ENCODE measurements at regions not wholly inside any gene's neighbourhood (a gene's known extent, or its start where the extent isn't known, plus 50 kb on each side); places are given as distances from the start of the nearest gene placed in this dataset.

DNA sequence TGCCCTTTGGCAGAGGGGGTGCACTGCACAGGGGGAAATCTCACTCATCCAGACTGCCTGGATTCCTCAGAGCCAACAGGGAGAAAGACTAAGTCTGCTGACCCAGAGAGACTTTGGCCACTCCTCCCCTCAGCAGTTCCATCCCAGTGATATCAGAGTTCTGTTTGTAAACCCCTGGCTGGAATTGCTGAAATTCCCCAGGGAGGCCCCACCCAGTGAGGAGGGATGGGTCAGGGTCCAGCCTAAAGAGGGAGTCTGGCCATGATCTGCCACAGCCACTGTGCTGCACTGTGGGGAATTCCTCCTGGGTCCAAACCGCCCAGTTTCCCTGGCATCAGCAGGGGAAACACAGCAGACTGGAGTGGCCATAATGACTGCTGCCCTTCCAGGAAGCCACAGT is 54.9 kb upstream of the USP15 start:
- POLR2A ChIA-PET = no interaction called here
- CTCF ChIA-PET = no interaction called here
- no peak for DNase-seq (ENCODE audit: extremely low spot score)
- TF ChIP-seq LEF1 (IDR thresholded peaks at IDR 0.05; ENCODE audit: borderline replicate concordance) (no peak), FOXA1 (IDR thresholded peaks at IDR 0.05) (no peak), HDGF (IDR thresholded peaks at IDR 0.05; ENCODE audit: borderline replicate concordance) (no peak), ARNT (IDR thresholded peaks at IDR 0.05) (no peak), SUZ12 (IDR thresholded peaks at IDR 0.05) (no peak), L3MBTL2 (conservative IDR thresholded peaks at IDR 0.05) (no peak), TARDBP (IDR thresholded peaks at IDR 0.05) (no peak), ZNF384 (IDR thresholded peaks at IDR 0.05) (no peak), FOXK2 (IDR thresholded peaks at IDR 0.05) (no peak), SP1 (IDR thresholded peaks at IDR 0.05) (no peak), BHLHE40 (IDR thresholded peaks at IDR 0.05; ENCODE audit: borderline replicate concordance) (no peak)
- TF ChIP-seq, protein P1, sequence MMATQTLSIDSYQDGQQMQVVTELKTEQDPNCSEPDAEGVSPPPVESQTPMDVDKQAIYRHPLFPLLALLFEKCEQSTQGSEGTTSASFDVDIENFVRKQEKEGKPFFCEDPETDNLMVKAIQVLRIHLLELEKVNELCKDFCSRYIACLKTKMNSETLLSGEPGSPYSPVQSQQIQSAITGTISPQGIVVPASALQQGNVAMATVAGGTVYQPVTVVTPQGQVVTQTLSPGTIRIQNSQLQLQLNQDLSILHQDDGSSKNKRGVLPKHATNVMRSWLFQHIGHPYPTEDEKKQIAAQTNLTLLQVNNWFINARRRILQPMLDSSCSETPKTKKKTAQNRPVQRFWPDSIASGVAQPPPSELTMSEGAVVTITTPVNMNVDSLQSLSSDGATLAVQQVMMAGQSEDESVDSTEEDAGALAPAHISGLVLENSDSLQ (IDR thresholded peaks at IDR 0.05) = no peak

DNA sequence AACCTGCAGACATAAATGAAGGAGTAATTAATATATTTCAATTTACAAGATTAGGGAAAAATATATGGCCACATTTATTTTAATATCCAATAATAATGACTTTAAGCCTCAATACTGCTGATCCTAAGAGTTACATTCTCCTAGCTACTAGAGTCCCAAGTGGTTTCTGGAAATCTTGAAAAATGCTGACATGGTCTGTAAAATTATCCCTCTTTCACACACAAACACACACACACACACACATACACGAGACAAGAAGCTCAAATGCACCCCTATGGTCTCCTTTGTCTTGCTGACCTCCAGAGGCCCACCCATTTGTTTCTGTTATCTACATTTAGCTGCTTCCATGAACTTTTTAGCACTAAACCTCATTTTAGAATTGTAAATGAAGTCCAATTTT is 53.0 kb upstream of the USP15 start:
- ChIA-PET CTCF (no interaction called here), POLR2A (interaction anchor here (0.5 kb wide), 1 partner anchor 8 kb away, joined by 3 read pairs; no protein-coding TSS in a partner anchor)
- DNase-seq (ENCODE audit: extremely low spot score) = no peak
- TF ChIP-seq ARNT (IDR thresholded peaks at IDR 0.05) = no peak
- no peak for TF ChIP-seq SUZ12 (IDR thresholded peaks at IDR 0.05)
- TF ChIP-seq CTBP1 (IDR thresholded peaks at IDR 0.05; ENCODE audit: borderline replicate concordance) = no peak
- no peak for TF ChIP-seq NFRKB (IDR thresholded peaks at IDR 0.05)
- TF ChIP-seq BHLHE40 (IDR thresholded peaks at IDR 0.05; ENCODE audit: borderline replicate concordance) = no peak
- no peak for TF ChIP-seq ELF4 (IDR thresholded peaks at IDR 0.05)
- TF ChIP-seq FOXM1 (IDR thresholded peaks at IDR 0.05; ENCODE audit: borderline replicate concordance) = no peak
- no peak for TF ChIP-seq ZNF384 (IDR thresholded peaks at IDR 0.05)
- no peak for TF ChIP-seq LEF1 (IDR thresholded peaks at IDR 0.05; ENCODE audit: borderline replicate concordance)
- TF ChIP-seq TARDBP (IDR thresholded peaks at IDR 0.05) = no peak
- TF ChIP-seq, protein P1 (IDR thresholded peaks at IDR 0.05) = no peak
- TF ChIP-seq L3MBTL2 (conservative IDR thresholded peaks at IDR 0.05) = no peak
- no peak for TF ChIP-seq SP1 (IDR thresholded peaks at IDR 0.05)
- TF ChIP-seq FOXK2 (IDR thresholded peaks at IDR 0.05) = no peak
- TF ChIP-seq HDGF (IDR thresholded peaks at IDR 0.05; ENCODE audit: borderline replicate concordance) = no peak
- no peak for TF ChIP-seq FOXA1 (IDR thresholded peaks at IDR 0.05)

Data from HEK293T (cell line).